C4-2B (cell line): ENCODE measurements at regions not wholly inside any gene's neighbourhood (a gene's known extent, or its start where the extent isn't known, plus 50 kb on each side); places are given as distances from the start of the nearest gene placed in this dataset.

Experiments
- H3K27ac ChIP-seq: fragments of 450-650 bp; 2 replicates; pipeline ENCODE4 v1.5.1; 2017
- CTCF ChIP-seq: fragments of 450-650 bp; conservative IDR thresholded peaks from 2 replicates; pipeline ENCODE4 v1.5.1; 2017; ENCODE audit warnings: mild to moderate bottlenecking
- ZFX ChIP-seq: fragments of 450-650 bp; IDR thresholded peaks from 2 replicates; pipeline ENCODE4 v1.6.1; 2017

- TF ChIP-seq ZFX (no peak), CTCF (peak; percentile 64)
- no peak overlapping the region for H3K27ac ChIP-seq
Measured at GRCh38 chr20:40255365-40255764, 433.7 kb downstream of the MAFB start.

GRCh38 chr20:40254023-40254772 lies 434.8 kb downstream of the MAFB start:
- H3K27ac ChIP-seq: no peak overlapping the region
- no peak for TF ChIP-seq CTCF
- no peak for TF ChIP-seq ZFX

- no peak overlapping the region for H3K27ac ChIP-seq
- TF ChIP-seq CTCF: peak; percentile 75
- TF ChIP-seq ZFX: no peak
Measured at GRCh38 chr20:40251284-40251932, 437.6 kb downstream of the MAFB start.

- H3K27ac ChIP-seq: no peak overlapping the region
- TF ChIP-seq ZFX (no peak), CTCF (no peak)
Measured at GRCh38 chr20:40249805-40250204, 439.2 kb downstream of the MAFB start.

- no peak overlapping the region for H3K27ac ChIP-seq
- TF ChIP-seq CTCF (no peak), ZFX (no peak)
Measured at GRCh38 chr20:40245829-40246228, 443.2 kb downstream of the MAFB start.

GRCh38 chr20:40244286-40244685 lies 444.8 kb downstream of the MAFB start:
- TF ChIP-seq CTCF (no peak), ZFX (no peak)
- no peak overlapping the region for H3K27ac ChIP-seq

GRCh38 chr20:40241596-40242343 lies 447.3 kb downstream of the MAFB start:
- no peak for TF ChIP-seq ZFX
- TF ChIP-seq CTCF: no peak
- no peak overlapping the region for H3K27ac ChIP-seq
